ENCODE measurements at regions not wholly inside any gene's neighbourhood (a gene's known extent, or its start where the extent isn't known, plus 50 kb on each side); places are given as distances from the start of the nearest gene placed in this dataset.

GRCh38 chr9:104435059-104435458 lies 69.0 kb upstream of the OR13F1 start:
- Histone ChIP-seq H3K4me3 (no peak overlapping the region), H3K4me1 (replicated peaks in 1 of 2) (no peaks in the 10 kb centered on the region), H3K27ac (no peak overlapping the region)
- WGBS, 10 experiments: 0 to 100% (median 66%) methylated on average over 1 to 4 of the region's 4 CpGs; no CpG with 5 or more reads in 1 of the 10 experiments
- in situ Hi-C loops (cut with MboI; ENCODE audit: low pct_unique_long_range_greater_than_20kb in 2 of 9, low sequenced_read_pairs in 9 of 9, unreplicated experiment in 9 of 9): no loop called here
- peak in 2 of 8 experiments; percentile 28 to 86 for ATAC-seq (replicated peaks in 6 of 8)

DNA sequence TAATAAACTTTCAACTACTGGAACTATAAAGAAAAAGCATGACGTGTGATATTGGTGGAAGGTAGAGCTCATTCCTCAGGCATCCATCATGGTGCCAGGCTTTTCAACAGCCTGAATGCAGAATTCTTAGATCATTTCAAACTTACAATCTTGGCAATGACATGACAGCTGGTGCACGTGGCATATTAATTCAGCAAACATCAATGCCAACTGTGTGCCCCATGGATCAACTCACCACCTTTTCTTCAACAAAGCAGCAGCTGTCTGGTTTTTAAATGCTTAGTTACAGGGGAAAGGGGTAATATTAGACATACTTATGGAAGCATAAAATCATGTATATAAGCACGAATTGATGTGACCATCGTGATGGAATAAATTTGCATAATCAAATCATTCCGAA lies 56.0 kb upstream of the OR13F1 start:
- 0 to 100% (median 57%) methylated on average over 1 to 5 of the region's 5 CpGs for WGBS, 10 experiments
- no peak overlapping the region for H3K27ac ChIP-seq
- in situ Hi-C loops (cut with MboI; ENCODE audit: low pct_unique_long_range_greater_than_20kb in 2 of 9, low sequenced_read_pairs in 9 of 9, unreplicated experiment in 9 of 9): no loop called here
- H3K4me1 ChIP-seq (replicated peaks in 1 of 2): no peaks in the 10 kb centered on the region
- no peak for ATAC-seq (replicated peaks in 6 of 8)
- H3K4me3 ChIP-seq: no peak overlapping the region
